Dermis blood vessel endothelial cell (primary cell): ENCODE measurements at regions not wholly inside any gene's neighbourhood (a gene's known extent, or its start where the extent isn't known, plus 50 kb on each side); places are given as distances from the start of the nearest gene placed in this dataset.

Source experiments
- DNase-seq: peaks from one replicate; pipeline ENCODE4 v3.0.0; 2010

- no peak for DNase-seq
Observed at GRCh38 chr18:37671530-37671929, 105.9 kb upstream of the CELF4 start.

- no peak for DNase-seq
Observed at GRCh38 chr18:37671119-37671518, 105.5 kb upstream of the CELF4 start.

GRCh38 chr18:37669991-37670534 is 104.5 kb upstream of the CELF4 start:
- no peak for DNase-seq

GRCh38 chr18:37668971-37669747 is 103.6 kb upstream of the CELF4 start:
- DNase-seq = no peak

- no peak for DNase-seq
Observed at GRCh38 chr18:37667836-37668235, 102.2 kb upstream of the CELF4 start.

GRCh38 chr18:37666991-37667390 is 101.4 kb upstream of the CELF4 start:
- DNase-seq = no peak

- no peak for DNase-seq
Observed at GRCh38 chr18:37666451-37666850, 100.9 kb upstream of the CELF4 start.

GRCh38 chr18:37665346-37665745 is 99.7 kb upstream of the CELF4 start:
- no peak for DNase-seq

- no peak for DNase-seq
Observed at GRCh38 chr18:37663446-37663845, 97.8 kb upstream of the CELF4 start.

- no peak for DNase-seq
Observed at GRCh38 chr18:37662546-37663339, 97.1 kb upstream of the CELF4 start.

- DNase-seq = no peak
Observed at GRCh38 chr18:37662099-37662498, 96.5 kb upstream of the CELF4 start.

- DNase-seq = no peak
Observed at GRCh38 chr18:37661478-37661877, 95.9 kb upstream of the CELF4 start.

- no peak for DNase-seq
Observed at GRCh38 chr18:37661061-37661460, 95.5 kb upstream of the CELF4 start.

GRCh38 chr18:37660658-37661057 is 95.1 kb upstream of the CELF4 start:
- DNase-seq = no peak

- DNase-seq = no peak
Observed at GRCh38 chr18:37659906-37660305, 94.3 kb upstream of the CELF4 start.

- DNase-seq = no peak
Observed at GRCh38 chr18:37658894-37659293, 93.3 kb upstream of the CELF4 start.

- no peak for DNase-seq
Observed at GRCh38 chr18:37657493-37657892, 91.9 kb upstream of the CELF4 start.

- DNase-seq = no peak
Observed at GRCh38 chr18:37654731-37655369, 89.3 kb upstream of the CELF4 start.

GRCh38 chr18:37654034-37654433 is 88.4 kb upstream of the CELF4 start:
- no peak for DNase-seq

- DNase-seq = no peak
Observed at GRCh38 chr18:37653618-37654017, 88.0 kb upstream of the CELF4 start.

- DNase-seq = no peak
Observed at GRCh38 chr18:37649930-37650329, 84.3 kb upstream of the CELF4 start.

GRCh38 chr18:37649416-37649815 is 83.8 kb upstream of the CELF4 start:
- no peak for DNase-seq

GRCh38 chr18:37641573-37641972 is 76.0 kb upstream of the CELF4 start:
- no peak for DNase-seq
